ENCODE measurements at regions not wholly inside any gene's neighbourhood (a gene's known extent, or its start where the extent isn't known, plus 50 kb on each side); places are given as distances from the start of the nearest gene placed in this dataset.

- TF ChIP-seq CTCF (IDR thresholded peaks at IDR 0.05) (no peak), EZH2 (IDR thresholded peaks at IDR 0.05; ENCODE audit: borderline replicate concordance, insufficient read depth, low read depth, low read length, poor library complexity, severe bottlenecking) (no peak)
Observed at GRCh38 chr1:213689260-213689659, 298.5 kb upstream of the PROX1 start.

Measured in B cell (primary cell).